ENCODE measurements at regions not wholly inside any gene's neighbourhood (a gene's known extent, or its start where the extent isn't known, plus 50 kb on each side); places are given as distances from the start of the nearest gene placed in this dataset.

DNA sequence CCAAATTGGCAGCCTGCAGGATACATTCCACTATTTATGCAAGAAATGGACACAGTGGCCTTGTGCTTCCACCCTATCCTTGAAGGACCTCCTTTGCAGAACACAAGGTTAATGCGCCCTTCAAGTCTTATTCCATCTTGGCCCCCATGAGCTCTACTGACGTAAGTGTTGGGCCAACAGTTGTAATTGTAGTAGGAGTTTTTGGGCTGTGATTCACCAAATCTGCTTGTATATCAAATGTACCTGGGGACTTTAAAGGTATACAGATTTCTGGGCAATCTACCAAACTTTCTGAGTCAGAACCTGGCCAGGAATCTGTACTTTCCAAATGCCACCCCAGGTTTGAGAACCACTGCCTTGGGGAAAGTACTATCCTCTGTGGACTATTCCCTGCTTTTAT lies 100.9 kb upstream of the MARK1 start:
- ATAC-seq (no peak), DNase-seq (ENCODE audit: low read depth, low spot score) (no peak), FAIRE-seq (no peak)
- H3K4me1 ChIP-seq (ENCODE audit: control insufficient read depth, insufficient read depth, low read length) = no peaks in the 10 kb centered on the region
- ChIA-PET RAD21 (ENCODE audit: unreplicated experiment) (no interaction called here), SMC1A (ENCODE audit: uncharacterized antibody, unreplicated experiment) (no interaction called here), POLR2A (no interaction called here), CTCF (interaction anchor here (0.9 kb wide), 1 partner anchor 133 kb away, joined by 3 read pairs; no protein-coding TSS in a partner anchor)
- no peak overlapping the region for H3K9ac ChIP-seq (ENCODE audit: control insufficient read depth, insufficient read depth, low read length)
- H3K4me3 ChIP-seq = no peak overlapping the region
- TF ChIP-seq, protein P1, sequence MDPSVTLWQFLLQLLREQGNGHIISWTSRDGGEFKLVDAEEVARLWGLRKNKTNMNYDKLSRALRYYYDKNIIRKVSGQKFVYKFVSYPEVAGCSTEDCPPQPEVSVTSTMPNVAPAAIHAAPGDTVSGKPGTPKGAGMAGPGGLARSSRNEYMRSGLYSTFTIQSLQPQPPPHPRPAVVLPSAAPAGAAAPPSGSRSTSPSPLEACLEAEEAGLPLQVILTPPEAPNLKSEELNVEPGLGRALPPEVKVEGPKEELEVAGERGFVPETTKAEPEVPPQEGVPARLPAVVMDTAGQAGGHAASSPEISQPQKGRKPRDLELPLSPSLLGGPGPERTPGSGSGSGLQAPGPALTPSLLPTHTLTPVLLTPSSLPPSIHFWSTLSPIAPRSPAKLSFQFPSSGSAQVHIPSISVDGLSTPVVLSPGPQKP (IDR thresholded peaks at IDR 0.05; ENCODE audit: low read depth, low read length) = no peak
- TF ChIP-seq NBN (IDR thresholded peaks at IDR 0.05) (no peak), RELA (IDR thresholded peaks at IDR 0.05; ENCODE audit: borderline replicate concordance, partially characterized antibody) (no peak), HDGF (IDR thresholded peaks at IDR 0.05) (no peak)
- no peaks in the 10 kb centered on the region for H3K79me2 ChIP-seq (ENCODE audit: control insufficient read depth, insufficient read depth, low read length)
- H4K20me1 ChIP-seq (ENCODE audit: control insufficient read depth, insufficient read depth) = no peaks in the 10 kb centered on the region
- H3K27ac ChIP-seq (ENCODE audit: control insufficient read depth, insufficient read depth) = no peak overlapping the region
- no peak overlapping the region for H2AFZ ChIP-seq (ENCODE audit: control insufficient read depth, low read depth, low read length)
- H3K27me3 ChIP-seq (replicated peaks in 1 of 2; ENCODE audit: control insufficient read depth in 2 of 2, insufficient read depth in 2 of 2, low read length in 1 of 2) = no peaks in the 10 kb centered on the region
- H3K4me2 ChIP-seq (ENCODE audit: control insufficient read depth, insufficient read depth) = no peak overlapping the region
- no peaks in the 10 kb centered on the region for H3K9me3 ChIP-seq (replicated peaks; ENCODE audit: control insufficient read depth, insufficient read depth, low read length)
- in situ Hi-C loops (cut with MboI) (no loop called here), intact Hi-C loops (cut with micrococcal nuclease; ENCODE audit: unreplicated experiment) (loop anchor here (10.0 kb wide), 1 partner anchor 212 kb away; no protein-coding TSS in a partner anchor)
- H3K36me3 ChIP-seq (ENCODE audit: control insufficient read depth in 2 of 2, insufficient read depth in 2 of 2, low read length in 1 of 2) = no peaks in the 10 kb centered on the region
- no TSS peak for BruUV-seq (replicated peaks)
- 52% methylated on average over 2 of the region's 2 CpGs for WGBS (ENCODE audit: insufficient coverage, insufficient replicate concordance, low lambda C conversion rate, missing lambda C conversion rate)

DNA sequence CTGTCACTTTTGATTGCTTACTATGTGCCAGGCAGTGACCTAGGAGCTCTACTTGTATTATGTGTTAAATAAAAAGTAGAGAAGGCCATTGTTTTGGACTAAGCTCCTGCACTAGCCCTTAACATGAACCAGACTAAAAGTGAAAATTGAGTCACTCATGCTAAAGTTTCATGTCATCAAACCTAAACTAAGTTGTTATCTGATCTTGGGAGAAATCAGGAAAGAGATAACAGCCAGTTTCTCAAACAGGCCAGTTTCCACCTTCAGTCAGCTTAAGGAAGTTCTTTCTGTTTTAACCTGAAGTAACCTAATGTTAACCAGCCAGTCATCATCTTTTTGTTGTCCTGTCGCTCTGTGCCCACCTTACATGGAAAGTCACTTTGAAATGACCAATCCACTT lies 102.1 kb upstream of the MARK1 start:
- no peaks in the 10 kb centered on the region for H3K4me1 ChIP-seq (ENCODE audit: control insufficient read depth, insufficient read depth, low read length)
- H2AFZ ChIP-seq (ENCODE audit: control insufficient read depth, low read depth, low read length) = no peak overlapping the region
- intact Hi-C loops (cut with micrococcal nuclease; ENCODE audit: unreplicated experiment) = loop anchor here (10.0 kb wide), 1 partner anchor 211 kb away; no protein-coding TSS in a partner anchor
- ChIA-PET SMC1A (ENCODE audit: uncharacterized antibody, unreplicated experiment) (no interaction called here), CTCF (no interaction called here), RAD21 (ENCODE audit: unreplicated experiment) (no interaction called here), POLR2A (no interaction called here)
- no peak overlapping the region for H3K27ac ChIP-seq (ENCODE audit: control insufficient read depth, insufficient read depth)
- H3K4me2 ChIP-seq (ENCODE audit: control insufficient read depth, insufficient read depth) = no peak overlapping the region
- H3K79me2 ChIP-seq (ENCODE audit: control insufficient read depth, insufficient read depth, low read length) = no peaks in the 10 kb centered on the region
- no peaks in the 10 kb centered on the region for H4K20me1 ChIP-seq (ENCODE audit: control insufficient read depth, insufficient read depth)
- no peaks in the 10 kb centered on the region for H3K27me3 ChIP-seq (replicated peaks in 1 of 2; ENCODE audit: control insufficient read depth in 2 of 2, insufficient read depth in 2 of 2, low read length in 1 of 2)
- FAIRE-seq (no peak), DNase-seq (ENCODE audit: low read depth, low spot score) (no peak), ATAC-seq (no peak)
- no peaks in the 10 kb centered on the region for H3K36me3 ChIP-seq (ENCODE audit: control insufficient read depth in 2 of 2, insufficient read depth in 2 of 2, low read length in 1 of 2)
- H3K9ac ChIP-seq (ENCODE audit: control insufficient read depth, insufficient read depth, low read length) = no peak overlapping the region
- TF ChIP-seq HDGF (IDR thresholded peaks at IDR 0.05) (no peak), NFYB (IDR thresholded peaks at IDR 0.05; ENCODE audit: insufficient read depth, low read depth, low read length) (no peak), HDAC2 (IDR thresholded peaks at IDR 0.05) (no peak), PAX5 (IDR thresholded peaks at IDR 0.05; ENCODE audit: borderline replicate concordance, low read depth, low read length) (no peak), ASH2L (IDR thresholded peaks at IDR 0.05; ENCODE audit: borderline replicate concordance, low read depth) (no peak), ZBTB33 (IDR thresholded peaks at IDR 0.05) (no peak), GATAD2B (conservative IDR thresholded peaks at IDR 0.05; ENCODE audit: low read depth) (no peak), NFIC (IDR thresholded peaks at IDR 0.05; ENCODE audit: low read depth, low read length) (no peak), SP1 (IDR thresholded peaks at IDR 0.05; ENCODE audit: low read depth, low read length) (no peak)
- TF ChIP-seq, protein P2, sequence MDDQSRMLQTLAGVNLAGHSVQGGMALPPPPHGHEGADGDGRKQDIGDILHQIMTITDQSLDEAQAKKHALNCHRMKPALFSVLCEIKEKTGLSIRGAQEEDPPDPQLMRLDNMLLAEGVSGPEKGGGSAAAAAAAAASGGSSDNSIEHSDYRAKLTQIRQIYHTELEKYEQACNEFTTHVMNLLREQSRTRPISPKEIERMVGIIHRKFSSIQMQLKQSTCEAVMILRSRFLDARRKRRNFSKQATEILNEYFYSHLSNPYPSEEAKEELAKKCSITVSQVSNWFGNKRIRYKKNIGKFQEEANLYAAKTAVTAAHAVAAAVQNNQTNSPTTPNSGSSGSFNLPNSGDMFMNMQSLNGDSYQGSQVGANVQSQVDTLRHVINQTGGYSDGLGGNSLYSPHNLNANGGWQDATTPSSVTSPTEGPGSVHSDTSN (IDR thresholded peaks at IDR 0.05; ENCODE audit: insufficient replicate concordance, low read depth, low read length) = no peak
- no TSS peak for BruUV-seq (replicated peaks)
- in situ Hi-C loops (cut with MboI) = no loop called here
- WGBS (ENCODE audit: insufficient coverage, insufficient replicate concordance, low lambda C conversion rate, missing lambda C conversion rate) = 68% methylated on average over 1 of the region's 1 CpG
- H3K9me3 ChIP-seq (replicated peaks; ENCODE audit: control insufficient read depth, insufficient read depth, low read length) = no peaks in the 10 kb centered on the region
- H3K4me3 ChIP-seq = no peak overlapping the region
